C4-2B (cell line): ENCODE measurements at regions not wholly inside any gene's neighbourhood (a gene's known extent, or its start where the extent isn't known, plus 50 kb on each side); places are given as distances from the start of the nearest gene placed in this dataset.

Experiments used
- ZFX ChIP-seq: fragments of 450-650 bp; IDR thresholded peaks from 2 replicates; pipeline ENCODE4 v1.6.1; 2017
- TF ChIP-seq, protein P1 (sequence below): fragments of 450-650 bp; conservative IDR thresholded peaks from 2 replicates; pipeline ENCODE4 v1.5.1; 2017; ENCODE audit warnings: mild to moderate bottlenecking

DNA sequence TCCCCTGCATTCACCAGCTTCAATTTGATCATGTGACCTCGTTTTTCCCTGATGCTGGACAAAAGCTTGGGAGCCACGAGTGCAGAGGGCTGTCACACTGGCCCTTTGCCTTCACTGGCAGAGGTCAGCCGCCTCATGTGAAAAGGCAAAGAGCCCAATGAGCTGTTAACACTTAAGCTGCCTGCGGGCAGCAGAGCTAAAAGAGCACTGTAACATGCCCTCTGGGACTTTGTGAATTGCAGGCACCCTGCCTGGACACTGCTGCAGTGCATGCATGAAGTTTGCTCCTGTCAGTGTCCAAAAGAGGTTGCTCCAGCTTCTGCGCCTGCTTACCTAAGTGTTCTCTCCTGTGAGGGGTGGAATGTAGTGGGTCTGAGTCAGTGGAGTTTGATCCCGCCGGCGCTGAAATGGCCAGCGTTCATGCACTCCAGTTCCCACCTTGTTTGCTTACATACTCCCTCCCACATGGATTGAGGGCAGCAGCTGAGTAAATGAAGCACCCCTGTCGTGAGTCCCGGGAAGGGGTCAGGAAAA, 193.7 kb downstream of the RFC3 start:
- TF ChIP-seq, protein P1, sequence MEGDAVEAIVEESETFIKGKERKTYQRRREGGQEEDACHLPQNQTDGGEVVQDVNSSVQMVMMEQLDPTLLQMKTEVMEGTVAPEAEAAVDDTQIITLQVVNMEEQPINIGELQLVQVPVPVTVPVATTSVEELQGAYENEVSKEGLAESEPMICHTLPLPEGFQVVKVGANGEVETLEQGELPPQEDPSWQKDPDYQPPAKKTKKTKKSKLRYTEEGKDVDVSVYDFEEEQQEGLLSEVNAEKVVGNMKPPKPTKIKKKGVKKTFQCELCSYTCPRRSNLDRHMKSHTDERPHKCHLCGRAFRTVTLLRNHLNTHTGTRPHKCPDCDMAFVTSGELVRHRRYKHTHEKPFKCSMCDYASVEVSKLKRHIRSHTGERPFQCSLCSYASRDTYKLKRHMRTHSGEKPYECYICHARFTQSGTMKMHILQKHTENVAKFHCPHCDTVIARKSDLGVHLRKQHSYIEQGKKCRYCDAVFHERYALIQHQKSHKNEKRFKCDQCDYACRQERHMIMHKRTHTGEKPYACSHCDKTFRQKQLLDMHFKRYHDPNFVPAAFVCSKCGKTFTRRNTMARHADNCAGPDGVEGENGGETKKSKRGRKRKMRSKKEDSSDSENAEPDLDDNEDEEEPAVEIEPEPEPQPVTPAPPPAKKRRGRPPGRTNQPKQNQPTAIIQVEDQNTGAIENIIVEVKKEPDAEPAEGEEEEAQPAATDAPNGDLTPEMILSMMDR, result no peak
- TF ChIP-seq ZFX, result no peak
